ENCODE measurements at regions not wholly inside any gene's neighbourhood (a gene's known extent, or its start where the extent isn't known, plus 50 kb on each side); places are given as distances from the start of the nearest gene placed in this dataset.

DNA sequence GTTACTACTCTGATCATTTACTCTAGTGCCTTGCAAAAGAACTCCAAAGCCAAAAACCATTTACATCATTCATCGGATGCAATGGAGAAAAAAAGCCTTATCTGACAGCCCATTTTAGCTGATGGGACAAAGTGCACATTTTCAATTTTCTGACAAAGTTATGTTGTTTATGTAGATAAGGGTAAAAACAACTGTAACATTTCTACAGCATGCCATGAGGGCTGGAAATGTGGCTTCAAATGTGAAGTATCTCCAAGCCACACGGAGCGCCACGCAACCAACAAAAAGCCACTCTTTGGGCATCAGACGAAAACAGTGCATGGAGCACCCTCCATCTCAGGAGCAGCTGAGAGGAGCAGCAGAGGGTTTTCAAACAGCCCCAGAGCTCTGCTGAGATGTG, 364.6 kb upstream of the ZNF507 start:
- TF ChIP-seq POLR2A (IDR thresholded peaks at IDR 0.05; ENCODE audit: low read length) (no peak), GATA1 (IDR thresholded peaks at IDR 0.05; ENCODE audit: low read depth, low read length) (no peak)
